ENCODE measurements at regions not wholly inside any gene's neighbourhood (a gene's known extent, or its start where the extent isn't known, plus 50 kb on each side); places are given as distances from the start of the nearest gene placed in this dataset.

- TF ChIP-seq CHD7 (IDR thresholded peaks at IDR 0.05; ENCODE audit: insufficient replicate concordance, low read length) (no peak), CBX5 (IDR thresholded peaks at IDR 0.05; ENCODE audit: low read depth, low read length) (no peak), RXRA (IDR thresholded peaks at IDR 0.05; ENCODE audit: insufficient read depth, low read depth, low read length) (no peak), CHD1 (IDR thresholded peaks at IDR 0.05; ENCODE audit: low read depth, low read length) (no peak), CHD2 (IDR thresholded peaks at IDR 0.05; ENCODE audit: low read length) (no peak)
Observed at GRCh38 chr6:153488267-153488666, 357.2 kb upstream of the RGS17 start (continued).
